ENCODE measurements at regions not wholly inside any gene's neighbourhood (a gene's known extent, or its start where the extent isn't known, plus 50 kb on each side); places are given as distances from the start of the nearest gene placed in this dataset.

GRCh38 chr6:121571455-121571854 lies 136.0 kb downstream of the GJA1 start:
- TF ChIP-seq TCF12 (IDR thresholded peaks at IDR 0.05; ENCODE audit: low read depth) (no peak), TAF1 (IDR thresholded peaks at IDR 0.05; ENCODE audit: low read depth) (no peak), NFIC (IDR thresholded peaks at IDR 0.05) (no peak), CEBPB (IDR thresholded peaks at IDR 0.05) (no peak), TEAD4 (IDR thresholded peaks at IDR 0.05) (no peak), MAX (IDR thresholded peaks at IDR 0.05) (no peak), USF1 (IDR thresholded peaks at IDR 0.05) (no peak), YY1 (IDR thresholded peaks at IDR 0.05; ENCODE audit: low read depth) (no peak), RAD21 (IDR thresholded peaks at IDR 0.05; ENCODE audit: low read depth) (no peak), CREB1 (IDR thresholded peaks at IDR 0.05; ENCODE audit: low read depth) (no peak), EGR1 (IDR thresholded peaks at IDR 0.05) (no peak), FOXM1 (IDR thresholded peaks at IDR 0.05; ENCODE audit: borderline replicate concordance, low read depth) (no peak), REST (IDR thresholded peaks at IDR 0.05; ENCODE audit: low read depth) (no peak), EP300 (IDR thresholded peaks at IDR 0.05; ENCODE audit: borderline replicate concordance) (no peak), ZBTB7A (IDR thresholded peaks at IDR 0.05; ENCODE audit: low read depth) (no peak)

- no peak for TF ChIP-seq MAX (IDR thresholded peaks at IDR 0.05)
- no peak for TF ChIP-seq NFIC (IDR thresholded peaks at IDR 0.05)
- no peak for TF ChIP-seq USF1 (IDR thresholded peaks at IDR 0.05)
- no peak for TF ChIP-seq ZBTB7A (IDR thresholded peaks at IDR 0.05; ENCODE audit: low read depth)
- no peak for TF ChIP-seq EP300 (IDR thresholded peaks at IDR 0.05; ENCODE audit: borderline replicate concordance)
- TF ChIP-seq CEBPB (IDR thresholded peaks at IDR 0.05): no peak
- no peak for TF ChIP-seq RAD21 (IDR thresholded peaks at IDR 0.05; ENCODE audit: low read depth)
- TF ChIP-seq REST (IDR thresholded peaks at IDR 0.05; ENCODE audit: low read depth): no peak
- no peak for TF ChIP-seq TEAD4 (IDR thresholded peaks at IDR 0.05)
- no peak for TF ChIP-seq FOXM1 (IDR thresholded peaks at IDR 0.05; ENCODE audit: borderline replicate concordance, low read depth)
- no peak for TF ChIP-seq TAF1 (IDR thresholded peaks at IDR 0.05; ENCODE audit: low read depth)
- no peak for TF ChIP-seq EGR1 (IDR thresholded peaks at IDR 0.05)
- no peak for TF ChIP-seq CREB1 (IDR thresholded peaks at IDR 0.05; ENCODE audit: low read depth)
- no peak for TF ChIP-seq TCF12 (IDR thresholded peaks at IDR 0.05; ENCODE audit: low read depth)
- no peak for TF ChIP-seq YY1 (IDR thresholded peaks at IDR 0.05; ENCODE audit: low read depth)
Measured at GRCh38 chr6:121573481-121573880, 138.0 kb downstream of the GJA1 start.

GRCh38 chr6:121578216-121578615 lies 142.8 kb downstream of the GJA1 start:
- TF ChIP-seq CREB1 (IDR thresholded peaks at IDR 0.05; ENCODE audit: low read depth) (no peak), REST (IDR thresholded peaks at IDR 0.05; ENCODE audit: low read depth) (no peak), CEBPB (IDR thresholded peaks at IDR 0.05) (no peak), TEAD4 (IDR thresholded peaks at IDR 0.05) (no peak), MAX (IDR thresholded peaks at IDR 0.05) (no peak), NFIC (IDR thresholded peaks at IDR 0.05) (no peak), EP300 (IDR thresholded peaks at IDR 0.05; ENCODE audit: borderline replicate concordance) (no peak), YY1 (IDR thresholded peaks at IDR 0.05; ENCODE audit: low read depth) (no peak), USF1 (IDR thresholded peaks at IDR 0.05) (no peak), TCF12 (IDR thresholded peaks at IDR 0.05; ENCODE audit: low read depth) (no peak)

- TF ChIP-seq TEAD4 (IDR thresholded peaks at IDR 0.05) (no peak), USF1 (IDR thresholded peaks at IDR 0.05) (no peak), REST (IDR thresholded peaks at IDR 0.05; ENCODE audit: low read depth) (no peak), EP300 (IDR thresholded peaks at IDR 0.05; ENCODE audit: borderline replicate concordance) (no peak), FOXM1 (IDR thresholded peaks at IDR 0.05; ENCODE audit: borderline replicate concordance, low read depth) (no peak), CEBPB (IDR thresholded peaks at IDR 0.05) (no peak), TAF1 (IDR thresholded peaks at IDR 0.05; ENCODE audit: low read depth) (no peak), YY1 (IDR thresholded peaks at IDR 0.05; ENCODE audit: low read depth) (no peak), CREB1 (IDR thresholded peaks at IDR 0.05; ENCODE audit: low read depth) (no peak)
Measured at GRCh38 chr6:121579478-121579877, 144.0 kb downstream of the GJA1 start.

Data from Ishikawa (cell line).